ENCODE measurements at regions not wholly inside any gene's neighbourhood (a gene's known extent, or its start where the extent isn't known, plus 50 kb on each side); places are given as distances from the start of the nearest gene placed in this dataset.
"Not testable (repeated sequence)": the region's sequence is repeated elsewhere in the genome, so short reads cannot be mapped to it uniquely, and the experiment has no call there.

GRCh38 chr11:103735497-103736032, 300.9 kb upstream of the DDI1 start:
- Histone ChIP-seq H3K27ac (no peak overlapping the region), H3K4me3 (no peak overlapping the region), H3K4me1 (peaks cover 0 to 28% (median 8%) of the 10 kb centered on the region in 4 donors), H3K36me3 (no peaks in the 10 kb centered on the region), H3K9me3 (no peaks in the 10 kb centered on the region), H3K27me3 (no peaks in the 10 kb centered on the region)
- 33 to 67% (median 49%) methylated on average over 4 of the region's 4 CpGs for WGBS, 5 donors
- no peak for DNase-seq
- intact Hi-C loops (cut with DNase I; ENCODE audit: low total_unique reads): no loop called here
- no peak for TF ChIP-seq POLR2AphosphoS5 (IDR thresholded peaks at IDR 0.05)

- 53 to 79% (median 64%) methylated on average over 4 of the region's 4 CpGs for WGBS, 5 donors
- intact Hi-C loops (cut with DNase I; ENCODE audit: low total_unique reads): no loop called here
- TF ChIP-seq EP300 (IDR thresholded peaks at IDR 0.05): no peak
- no peak for TF ChIP-seq CTCF (IDR thresholded peaks at IDR 0.05)
- TF ChIP-seq POLR2AphosphoS5 (IDR thresholded peaks at IDR 0.05): no peak
- no peak for TF ChIP-seq POLR2A (IDR thresholded peaks at IDR 0.05)
These were observed 300.0 kb upstream of the DDI1 start for GRCh38 chr11:103736315-103737036.

GRCh38 chr11:103737037-103737622, 299.3 kb upstream of the DDI1 start:
- H3K27ac ChIP-seq: no peak overlapping the region
- no peak overlapping the region for H3K4me3 ChIP-seq
- no peaks in the 10 kb centered on the region for H3K27me3 ChIP-seq
- WGBS, 5 donors: 44 to 60% (median 56%) methylated on average over 4 of the region's 4 CpGs
- peaks cover 0 to 28% (median 8%) of the 10 kb centered on the region in 4 donors for H3K4me1 ChIP-seq
- intact Hi-C loops (cut with DNase I; ENCODE audit: low total_unique reads): no loop called here
- no peaks in the 10 kb centered on the region for H3K36me3 ChIP-seq
- no peak for DNase-seq
- TF ChIP-seq POLR2A (IDR thresholded peaks at IDR 0.05) (no peak), EP300 (IDR thresholded peaks at IDR 0.05) (no peak), CTCF (IDR thresholded peaks at IDR 0.05) (no peak), POLR2AphosphoS5 (IDR thresholded peaks at IDR 0.05) (no peak)
- H3K9me3 ChIP-seq: no peaks in the 10 kb centered on the region

More at GRCh38 chr11:103736315-103737036, 300.0 kb upstream of the DDI1 start:
- Histone ChIP-seq H3K36me3 (no peaks in the 10 kb centered on the region), H3K9me3 (no peaks in the 10 kb centered on the region), H3K27me3 (no peaks in the 10 kb centered on the region), H3K27ac (no peak overlapping the region), H3K4me3 (no peak overlapping the region), H3K4me1 (peaks cover 0 to 28% (median 8%) of the 10 kb centered on the region in 4 donors)
- no peak for DNase-seq

- H3K4me3 ChIP-seq: no peak overlapping the region
- intact Hi-C loops (cut with DNase I; ENCODE audit: low total_unique reads): no loop called here
- no peak for DNase-seq
- H3K36me3 ChIP-seq: no peaks in the 10 kb centered on the region
- WGBS, 5 donors: 39 to 77% (median 58%) methylated on average over 3 of the region's 3 CpGs
- no peaks in the 10 kb centered on the region for H3K9me3 ChIP-seq
- H3K27ac ChIP-seq: no peak overlapping the region
- peaks cover 0 to 28% (median 8%) of the 10 kb centered on the region in 4 donors for H3K4me1 ChIP-seq
- H3K27me3 ChIP-seq: no peaks in the 10 kb centered on the region
- no peak for TF ChIP-seq EP300 (IDR thresholded peaks at IDR 0.05)
These were observed 298.7 kb upstream of the DDI1 start for GRCh38 chr11:103737747-103738146.

- DNase-seq: peak in 1 of 2 donors; percentile 24
- H3K36me3 ChIP-seq; intact Hi-C loops (cut with DNase I; ENCODE audit: low total_unique reads); H3K9me3 ChIP-seq; H3K27me3 ChIP-seq; H3K27ac ChIP-seq: not testable (repeated sequence)
- WGBS, 5 donors: 15 to 48% (median 42%) methylated on average over 14 to 17 of the region's 18 CpGs
- Histone ChIP-seq H3K4me3 (peak overlapping the region in 1 of 4 donors; percentile 23), H3K4me1 (peaks cover 0 to 28% (median 6%) of the 10 kb centered on the region in 4 donors)
These were observed 297.2 kb upstream of the DDI1 start for GRCh38 chr11:103739074-103739796.

Data from stomach (tissue), 8 donors.